Omental fat pad (tissue), 3 donors: ENCODE measurements at regions not wholly inside any gene's neighbourhood (a gene's known extent, or its start where the extent isn't known, plus 50 kb on each side); places are given as distances from the start of the nearest gene placed in this dataset.

Experiments used
- ATAC-seq: fragments of 150-250 bp; one replicate; pipeline ENCODE4 v1.9.1; 2016; ENCODE audit warnings: mild to moderate bottlenecking, moderate library complexity; ENCODE audit not compliant: low FRiP score
- DNase-seq: peaks from one replicate; pipeline ENCODE4 v3.0.0-alpha.2; 2019; ENCODE audit warnings: low spot score
- CTCF ChIP-seq, 3 donors: fragments of 450-650 bp; IDR thresholded peaks; one replicate each; pipeline ENCODE4 v1.5.1; 2016 to 2017; ENCODE audit warnings: antibody characterized with exemption in 3 of 3, mild to moderate bottlenecking in 3 of 3, moderate library complexity in 2 of 3

DNA sequence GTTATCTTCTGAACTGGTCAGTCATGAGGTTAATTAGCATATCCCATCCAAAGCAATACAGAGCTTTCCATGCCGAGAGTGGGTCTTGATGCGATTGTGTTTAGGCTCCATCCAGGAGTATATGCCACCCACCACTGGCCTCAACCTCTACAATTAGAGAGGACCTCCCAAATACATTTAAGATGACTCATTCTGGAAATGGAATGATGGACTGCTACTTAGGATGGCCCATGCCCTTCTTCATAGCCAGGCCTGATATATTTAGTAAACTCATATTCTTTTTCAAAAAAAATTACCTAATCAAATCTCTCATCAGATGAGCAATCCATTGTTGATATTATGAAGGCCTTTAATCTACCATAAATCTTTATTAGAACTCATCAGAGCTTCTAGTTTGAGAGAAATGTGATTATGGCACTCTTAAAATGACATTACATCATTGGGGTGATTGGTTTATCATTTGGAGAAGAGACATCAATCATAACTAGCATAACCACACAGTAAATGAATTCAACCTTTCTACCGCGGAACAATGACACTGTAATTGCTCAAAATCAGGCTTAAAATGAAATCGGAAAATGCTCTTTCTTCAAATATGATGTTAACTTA lies 414.2 kb upstream of the WWC1 start:
- no peak for DNase-seq
- TF ChIP-seq CTCF (IDR thresholded peaks at IDR 0.05), result no peak
- ATAC-seq, result no peak

DNA sequence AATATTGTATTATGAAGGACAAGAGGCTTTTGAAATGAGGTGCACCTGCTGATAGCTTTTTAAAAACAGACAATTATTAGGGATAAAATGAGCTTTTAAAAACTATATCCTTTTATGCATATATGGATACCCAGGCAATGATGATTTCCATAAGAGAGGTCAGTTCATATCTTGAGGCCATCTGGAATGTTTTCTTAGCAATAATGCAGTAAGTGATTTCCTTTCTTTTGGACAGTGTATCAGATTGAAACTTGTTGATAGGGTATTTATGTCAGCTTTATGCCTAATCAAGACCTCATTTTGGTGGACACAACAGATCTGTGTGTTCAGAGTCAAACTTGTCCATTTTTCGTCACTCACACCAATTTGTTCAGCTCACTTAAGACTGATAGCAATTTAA lies 413.5 kb upstream of the WWC1 start:
- ATAC-seq (no peak), DNase-seq (no peak)
- TF ChIP-seq CTCF (IDR thresholded peaks at IDR 0.05), result no peak

GRCh38 chr5:167880420-167880819 lies 411.0 kb upstream of the WWC1 start:
- no peak for ATAC-seq
- TF ChIP-seq CTCF (IDR thresholded peaks at IDR 0.05), result no peak
- DNase-seq, result no peak

GRCh38 chr5:167881041-167881440 lies 410.4 kb upstream of the WWC1 start:
- TF ChIP-seq CTCF (IDR thresholded peaks at IDR 0.05), result no peak
- no peak for DNase-seq
- no peak for ATAC-seq

DNA sequence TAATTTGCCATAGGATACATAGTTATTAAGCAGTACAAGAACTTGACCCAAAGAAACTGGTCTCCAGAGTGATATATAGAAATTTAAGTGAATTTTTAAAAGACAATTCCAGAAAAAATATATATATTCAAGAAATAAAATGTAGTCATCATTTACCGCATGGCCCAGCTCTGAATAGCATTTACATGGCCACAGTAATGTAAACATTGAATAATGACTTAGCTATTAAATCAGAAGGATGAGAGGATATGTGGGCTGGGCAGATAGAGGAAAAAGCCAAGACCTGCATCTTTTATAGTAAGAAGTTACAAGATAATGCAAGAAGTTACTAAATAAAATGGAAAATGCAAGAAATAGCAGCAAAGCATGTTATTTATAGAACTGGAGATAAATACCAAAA lies 405.2 kb upstream of the WWC1 start:
- DNase-seq (no peak), ATAC-seq (no peak)
- no peak for TF ChIP-seq CTCF (IDR thresholded peaks at IDR 0.05)

DNA sequence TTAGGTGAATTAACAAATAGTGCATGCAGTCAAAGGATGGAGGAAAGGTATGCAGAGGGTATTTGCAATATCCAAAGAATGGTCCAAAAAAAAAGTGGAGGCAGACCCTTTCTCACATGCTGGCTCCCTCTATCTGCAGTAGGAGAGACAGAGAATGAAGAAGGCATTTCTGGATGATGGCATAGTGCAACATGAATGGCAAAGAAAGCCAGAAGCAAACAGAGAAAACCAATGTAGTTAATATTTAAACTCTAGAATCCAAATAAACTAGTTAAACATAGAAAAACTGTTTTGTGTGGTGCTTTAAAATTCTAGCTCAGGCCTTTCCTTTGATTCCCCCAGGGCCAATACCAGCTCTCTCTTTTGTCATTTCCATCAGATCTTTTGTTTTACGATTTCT lies 403.1 kb upstream of the WWC1 start:
- ATAC-seq (no peak), DNase-seq (no peak)
- TF ChIP-seq CTCF (IDR thresholded peaks at IDR 0.05), result no peak

DNA sequence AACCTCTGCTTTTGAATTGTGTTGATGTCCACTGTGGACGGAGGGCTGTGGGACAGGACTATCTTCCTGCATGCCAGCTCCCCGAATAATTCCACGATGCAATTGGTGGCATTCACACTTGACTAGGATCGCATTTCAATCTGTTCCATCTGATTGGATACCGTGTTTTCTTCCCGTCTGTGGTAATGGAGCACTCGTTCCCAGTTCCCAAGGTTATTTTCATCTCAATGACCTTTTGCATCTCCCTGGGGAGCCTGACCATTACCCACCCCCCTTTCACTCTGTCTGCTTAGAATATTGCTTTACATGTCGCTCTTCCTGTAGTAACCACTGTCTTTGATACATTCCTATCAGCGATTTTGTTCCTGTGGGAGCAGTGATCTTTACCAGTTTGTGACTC lies 402.2 kb upstream of the WWC1 start:
- ATAC-seq (no peak), DNase-seq (no peak)
- no peak for TF ChIP-seq CTCF (IDR thresholded peaks at IDR 0.05)
